Right ventricle myocardium superior (tissue), 1 donor: ENCODE measurements at regions not wholly inside any gene's neighbourhood (a gene's known extent, or its start where the extent isn't known, plus 50 kb on each side); places are given as distances from the start of the nearest gene placed in this dataset.
"Not testable (repeated sequence)": the region's sequence is repeated elsewhere in the genome, so short reads cannot be mapped to it uniquely, and the experiment has no call there.

Experiments
- ATAC-seq: fragments of 200-7000 bp; cut with Tn5 transposase; one replicate; pipeline ENCODE4 v1.9.1; 2020; ENCODE audit warnings: mild to moderate bottlenecking; ENCODE audit not compliant: poor library complexity
- DNase-seq: peaks from one replicate; pipeline ENCODE4 v3.0.0-alpha.2; 2020
- intact Hi-C: fragments of 100-400 bp; cut with DNase I; formaldehyde crosslinking; loops from one replicate; pipeline ENCODE4 v1.11.2; 2022
- donor health status: DM: no; HTN: yes; CAD: no; lungs with severe emphysema.

DNA sequence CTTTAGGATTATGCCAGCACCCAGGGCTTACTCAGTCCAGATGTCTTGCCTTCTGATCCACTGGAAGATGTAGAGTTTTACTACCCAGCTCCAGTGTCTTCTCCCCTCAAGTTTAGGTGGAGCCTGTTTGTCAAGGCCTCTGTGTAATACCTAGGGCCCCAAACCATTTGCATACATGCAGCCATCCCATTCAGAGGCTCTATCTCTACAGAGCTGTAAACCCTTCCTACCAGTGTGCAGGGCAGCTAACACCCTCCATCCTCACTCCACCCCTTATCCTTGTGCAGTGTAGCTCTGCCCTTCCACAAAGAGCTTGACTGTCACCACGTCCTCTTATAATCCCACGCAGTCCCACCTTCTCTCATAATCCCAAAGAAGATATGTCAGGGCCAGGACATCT lies 54.6 kb upstream of the GPCPD1 start:
- DNase-seq (no peak), ATAC-seq (no peak)
- intact Hi-C loops: no loop called here

DNA sequence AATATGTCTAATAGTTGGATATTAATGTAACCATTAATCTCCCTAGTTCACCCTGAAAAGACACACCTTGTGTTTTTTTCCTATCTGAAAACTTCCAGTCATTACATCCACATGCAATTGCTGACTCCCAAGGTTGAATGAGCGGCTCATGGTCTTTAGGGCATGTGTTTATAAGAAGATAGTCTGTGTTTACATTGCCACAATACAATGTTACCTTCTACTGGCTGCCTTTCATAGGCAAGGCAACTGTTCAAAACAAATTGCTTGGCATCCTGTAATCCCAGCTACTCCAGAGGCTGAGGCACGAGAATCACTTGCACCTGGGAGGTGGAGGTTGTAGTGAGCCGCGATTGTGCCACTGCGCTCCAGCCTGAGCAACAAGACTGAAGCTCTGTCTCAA lies 52.6 kb upstream of the GPCPD1 start:
- no peak for ATAC-seq
- DNase-seq: no peak
- intact Hi-C loops: no loop called here

DNA sequence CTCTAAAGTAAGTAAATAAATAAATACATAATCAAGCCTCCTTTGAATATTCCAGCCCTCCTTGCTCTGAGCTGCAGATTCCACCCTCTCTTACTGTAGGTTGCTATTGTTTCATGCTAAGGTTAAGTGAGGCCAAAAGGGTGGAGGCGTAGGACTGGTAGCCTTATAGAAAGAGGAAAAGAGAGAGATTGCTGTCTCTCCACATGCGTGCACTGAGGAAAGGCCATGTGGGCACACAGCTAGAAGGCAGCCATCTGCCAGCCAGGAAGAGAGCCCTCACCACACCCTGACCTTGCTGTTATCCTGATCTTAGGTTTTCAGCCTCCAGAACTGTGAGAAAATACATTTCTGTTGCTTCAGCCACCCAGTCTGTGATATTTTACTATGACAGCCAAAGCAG lies 52.0 kb upstream of the GPCPD1 start:
- intact Hi-C loops: no loop called here
- no peak for DNase-seq
- no peak for ATAC-seq

DNA sequence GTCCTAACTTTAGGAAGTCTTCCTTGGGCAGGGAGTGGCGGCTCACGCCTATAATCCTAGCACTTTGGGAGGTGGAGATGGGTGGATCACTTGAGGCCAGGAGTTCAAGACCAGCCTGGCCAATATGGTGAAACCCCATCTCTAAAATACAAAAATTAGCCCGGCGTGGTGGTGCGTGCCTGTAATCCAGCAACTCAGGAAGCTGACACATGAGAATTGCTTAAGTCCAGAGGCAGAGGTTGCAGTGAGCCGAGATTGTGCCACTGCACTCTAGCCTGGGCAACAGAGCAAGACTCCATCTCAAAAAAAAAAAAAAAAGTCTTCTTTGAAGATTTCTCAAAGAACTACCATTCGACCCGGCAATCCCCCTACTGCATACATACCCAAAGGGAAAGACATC lies 50.0 kb upstream of the GPCPD1 start:
- DNase-seq, ATAC-seq, intact Hi-C loops: not testable (repeated sequence)
